Colonic mucosa (tissue), 4 donors: ENCODE measurements at regions not wholly inside any gene's neighbourhood (a gene's known extent, or its start where the extent isn't known, plus 50 kb on each side); places are given as distances from the start of the nearest gene placed in this dataset.

Experiments used
- DNase-seq: peaks from one replicate; pipeline ENCODE4 v3.0.0-alpha.2; 2020
- H3K27ac ChIP-seq: fragments of 200-600 bp; one replicate; pipeline ENCODE4 v1.8.0; 2021
- H3K27me3 ChIP-seq: fragments of 200-600 bp; one replicate; pipeline ENCODE4 v1.8.0; 2021
- H3K36me3 ChIP-seq: fragments of 200-600 bp; one replicate; pipeline ENCODE4 v1.8.0; 2021
- H3K4me1 ChIP-seq: fragments of 200-600 bp; one replicate; pipeline ENCODE4 v1.8.0; 2021; ENCODE audit warnings: mild to moderate bottlenecking
- H3K4me3 ChIP-seq: fragments of 200-600 bp; one replicate; pipeline ENCODE4 v1.8.0; 2021
- H3K9ac ChIP-seq, 2 donors: one replicate each; pipeline ENCODE4 v1.7.0; 2013; ENCODE audit warnings: control low read depth in 2 of 2, low read depth in 2 of 2, low read length in 2 of 2
- H3K9me3 ChIP-seq: fragments of 200-600 bp; one replicate; pipeline ENCODE4 v1.8.0; 2021
- CTCF ChIP-seq: fragments of 200-600 bp; IDR thresholded peaks from one replicate; pipeline ENCODE4 v1.8.0; 2022; ENCODE audit warnings: antibody characterized with exemption, mild to moderate bottlenecking
- intact Hi-C: fragments of 100-400 bp; cut with DNase I; formaldehyde crosslinking; loops from one replicate; pipeline ENCODE4 v1.14.1; 2022
- donor health status: healthy.
- donor health status: DM: no; HTN: no; CAD: no.
- donor health status: DM: no; HTN: no; CAD: no.

GRCh38 chr9:99746406-99746805 is 75.3 kb upstream of the NR4A3 start:
- no peaks in the 10 kb centered on the region for H3K27me3 ChIP-seq
- no peaks in the 10 kb centered on the region for H3K36me3 ChIP-seq
- H3K27ac ChIP-seq, result no peak overlapping the region
- no peak for TF ChIP-seq CTCF
- intact Hi-C loops, result no loop called here
- DNase-seq, result no peak
- H3K4me1 ChIP-seq, result no peaks in the 10 kb centered on the region
- no peak overlapping the region for H3K9ac ChIP-seq
- H3K4me3 ChIP-seq, result no peak overlapping the region
- H3K9me3 ChIP-seq, result no peaks in the 10 kb centered on the region

- intact Hi-C loops, result no loop called here
- H3K27me3 ChIP-seq, result no peaks in the 10 kb centered on the region
- H3K36me3 ChIP-seq, result no peaks in the 10 kb centered on the region
- no peak for TF ChIP-seq CTCF
- no peaks in the 10 kb centered on the region for H3K9me3 ChIP-seq
- no peak overlapping the region for H3K9ac ChIP-seq
- no peak overlapping the region for H3K4me3 ChIP-seq
- H3K27ac ChIP-seq, result no peak overlapping the region
- H3K4me1 ChIP-seq, result no peaks in the 10 kb centered on the region
- no peak for DNase-seq
Observed at GRCh38 chr9:99748266-99748665, 73.4 kb upstream of the NR4A3 start.

- no peak overlapping the region for H3K4me3 ChIP-seq
- H3K9ac ChIP-seq, result no peak overlapping the region
- H3K4me1 ChIP-seq, result no peaks in the 10 kb centered on the region
- no peaks in the 10 kb centered on the region for H3K27me3 ChIP-seq
- no peaks in the 10 kb centered on the region for H3K36me3 ChIP-seq
- H3K9me3 ChIP-seq, result no peaks in the 10 kb centered on the region
- no peak overlapping the region for H3K27ac ChIP-seq
- no peak for DNase-seq
- TF ChIP-seq CTCF, result no peak
- intact Hi-C loops, result no loop called here
Observed at GRCh38 chr9:99748676-99749075, 73.0 kb upstream of the NR4A3 start.

GRCh38 chr9:99749641-99750040 is 72.0 kb upstream of the NR4A3 start:
- Histone ChIP-seq H3K27me3 (no peaks in the 10 kb centered on the region), H3K9ac (no peak overlapping the region), H3K9me3 (no peaks in the 10 kb centered on the region), H3K36me3 (no peaks in the 10 kb centered on the region), H3K4me3 (no peak overlapping the region), H3K4me1 (no peaks in the 10 kb centered on the region), H3K27ac (no peak overlapping the region)
- TF ChIP-seq CTCF, result no peak
- DNase-seq, result no peak
- intact Hi-C loops, result no loop called here

- H3K4me3 ChIP-seq, result no peak overlapping the region
- no peak overlapping the region for H3K27ac ChIP-seq
- TF ChIP-seq CTCF, result no peak
- no peaks in the 10 kb centered on the region for H3K27me3 ChIP-seq
- DNase-seq, result no peak
- no peak overlapping the region for H3K9ac ChIP-seq
- H3K36me3 ChIP-seq, result no peaks in the 10 kb centered on the region
- H3K4me1 ChIP-seq, result no peaks in the 10 kb centered on the region
- intact Hi-C loops, result no loop called here
- H3K9me3 ChIP-seq, result no peaks in the 10 kb centered on the region
Observed at GRCh38 chr9:99750526-99750925, 71.2 kb upstream of the NR4A3 start.
